SHP77 treated with DMSO at 0.1 percent for 48 hours (cell line): ENCODE measurements at regions not wholly inside any gene's neighbourhood (a gene's known extent, or its start where the extent isn't known, plus 50 kb on each side); places are given as distances from the start of the nearest gene placed in this dataset.
A peak's percentile ranks its signal among the peaks of the same experiment; 100 is the strongest.
"Not testable (repeated sequence)": the region's sequence is repeated elsewhere in the genome, so short reads cannot be mapped to it uniquely, and the experiment has no call there.

Experiments used
- DNase-seq: peaks from one replicate; lab custom pipeline; 2025; lab: John Stamatoyannopoulos, UW

DNA sequence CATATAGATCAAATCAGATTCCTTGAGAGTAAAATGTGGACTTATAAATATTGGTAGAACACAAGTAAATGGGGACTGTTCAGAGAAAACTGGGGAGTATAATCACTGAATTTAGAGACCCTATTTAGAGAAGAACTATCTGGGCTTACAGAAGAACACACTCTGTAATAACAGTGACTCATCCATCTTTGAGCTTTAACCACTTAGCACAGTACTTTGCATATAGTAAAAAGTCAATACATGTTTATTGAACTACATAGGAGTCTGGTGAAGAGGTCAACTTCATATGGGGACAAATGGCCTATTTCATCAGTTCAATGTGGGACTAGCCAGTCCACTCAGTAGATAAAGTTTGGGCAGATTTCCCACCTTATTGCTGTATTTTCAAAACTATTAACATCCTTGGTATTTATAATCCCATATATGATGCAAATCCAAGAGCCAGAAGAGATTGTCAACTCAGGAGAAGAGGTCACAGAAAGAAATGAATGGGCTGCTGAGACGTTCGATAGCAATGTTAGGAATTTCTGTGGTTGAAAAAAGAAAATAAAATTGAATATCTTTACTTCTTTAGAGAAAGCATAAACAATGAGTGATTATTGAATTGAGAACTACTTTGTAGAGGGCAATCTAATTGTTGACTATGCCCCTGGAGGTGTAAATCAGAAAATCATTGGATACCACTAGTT is 119.3 kb upstream of the CACNA2D1 start:
- no peak for DNase-seq

- peak; percentile 95 for DNase-seq
Measured at GRCh38 chr7:82559193-82559805, 115.7 kb upstream of the CACNA2D1 start.

DNA sequence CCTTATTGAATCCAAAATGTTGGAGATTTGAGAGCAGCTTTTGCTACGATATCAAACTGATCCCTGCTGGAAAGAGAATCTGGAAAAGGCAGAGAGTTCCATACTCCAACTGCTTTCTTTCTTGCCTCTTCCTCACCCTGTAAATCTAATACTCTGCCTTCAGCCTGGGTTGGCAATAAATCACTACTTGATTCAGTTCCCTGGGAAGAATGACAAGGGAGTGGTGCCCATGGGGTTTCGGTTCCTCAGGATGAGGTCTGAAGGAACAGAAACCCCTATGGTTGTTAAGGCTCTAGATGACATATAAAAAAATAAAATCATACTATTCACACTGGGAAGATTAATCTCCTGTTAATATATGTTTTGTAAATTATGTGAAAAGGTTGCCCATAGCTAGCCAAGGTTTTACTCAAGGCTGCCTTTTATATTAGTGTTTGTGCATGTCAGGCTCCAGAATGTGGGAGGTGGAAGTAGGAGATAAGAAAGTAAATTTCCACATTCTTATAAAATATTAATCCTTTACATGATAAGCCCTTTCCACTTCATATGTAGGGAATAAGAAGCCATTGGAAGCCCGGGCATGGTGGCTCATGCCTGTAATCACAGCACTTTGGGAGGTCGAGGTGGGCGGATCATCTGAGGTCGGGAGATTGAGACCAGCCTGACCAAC is 106.2 kb upstream of the CACNA2D1 start:
- DNase-seq, result no peak

DNA sequence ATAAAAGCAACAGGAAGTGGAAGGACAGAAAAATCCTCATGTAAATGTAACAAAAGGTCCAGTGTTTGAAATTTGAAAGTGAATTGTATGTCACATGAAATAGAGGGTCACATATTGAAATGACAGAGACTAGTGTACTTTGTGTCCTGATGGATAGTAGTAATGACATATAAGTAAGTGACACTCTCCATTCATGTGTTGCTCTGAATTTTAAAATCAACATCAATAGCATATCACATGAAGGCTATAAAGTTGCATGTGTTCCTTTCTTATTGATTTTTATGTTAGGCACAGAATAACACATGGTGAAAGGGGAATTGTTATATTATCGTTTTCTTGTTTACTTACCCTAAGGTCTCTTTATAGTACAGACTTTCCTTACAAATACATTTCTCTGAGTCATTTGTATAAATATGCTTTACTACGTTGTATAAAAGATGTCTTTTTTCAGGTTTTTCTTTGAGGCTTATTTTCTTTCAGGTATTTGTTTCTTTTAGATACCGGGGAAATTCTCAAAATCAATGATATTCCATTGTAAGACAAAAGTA is 104.6 kb upstream of the CACNA2D1 start:
- no peak for DNase-seq

GRCh38 chr7:82542665-82543064 is 99.1 kb upstream of the CACNA2D1 start:
- no peak for DNase-seq

DNA sequence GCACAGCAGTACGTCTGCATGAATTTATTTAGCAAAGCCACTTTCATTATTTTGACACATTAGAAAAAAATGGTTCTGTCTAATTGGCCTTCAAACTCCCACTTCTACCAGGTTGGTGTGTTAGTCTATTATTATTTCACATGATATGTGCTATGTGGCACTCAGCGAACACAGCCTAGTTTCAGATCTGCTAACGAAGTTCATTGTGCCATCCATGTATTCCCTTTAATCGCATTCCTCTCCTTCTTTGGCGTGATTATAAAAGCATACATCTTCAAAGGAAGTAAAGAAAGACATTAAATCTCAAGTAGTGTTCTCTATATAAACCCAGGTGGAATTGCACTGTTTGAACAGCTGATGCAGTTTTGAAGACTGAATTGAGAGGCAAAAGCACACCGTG is 96.4 kb upstream of the CACNA2D1 start:
- DNase-seq, result peak; percentile 72

- no peak for DNase-seq
Measured at GRCh38 chr7:82534684-82535083, 91.1 kb upstream of the CACNA2D1 start.

GRCh38 chr7:82530361-82530760 is 86.8 kb upstream of the CACNA2D1 start:
- DNase-seq, result no peak

GRCh38 chr7:82528577-82529310 is 85.2 kb upstream of the CACNA2D1 start:
- DNase-seq, result no peak

- DNase-seq, result no peak
Measured at GRCh38 chr7:82527851-82528250, 84.3 kb upstream of the CACNA2D1 start.

DNA sequence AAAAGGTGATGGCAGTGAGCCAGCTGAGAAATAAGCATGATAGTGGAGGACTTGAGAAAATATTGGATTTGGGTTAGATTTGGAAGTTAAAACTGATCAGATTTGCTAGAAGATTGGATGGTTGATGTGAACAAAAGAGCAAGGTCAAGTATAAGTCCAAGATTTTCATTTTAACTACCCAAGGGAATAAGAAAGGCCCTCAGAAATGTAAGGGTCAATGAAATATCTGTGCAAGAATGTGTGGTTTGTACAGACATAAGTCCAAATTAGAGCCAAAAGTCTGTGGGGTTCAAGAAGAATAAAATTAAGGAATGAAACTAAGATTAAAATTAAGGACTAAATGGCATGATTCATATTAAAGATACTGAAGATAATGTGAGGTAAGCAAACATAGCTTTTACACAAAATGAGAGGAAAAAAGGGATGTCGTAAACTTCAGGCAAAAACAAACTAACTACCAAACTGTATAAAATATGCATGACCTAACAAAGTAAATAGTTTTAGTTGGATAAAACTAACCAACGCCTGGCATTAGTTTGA is 78.4 kb upstream of the CACNA2D1 start:
- no peak for DNase-seq

GRCh38 chr7:82517050-82517449 is 73.5 kb upstream of the CACNA2D1 start:
- no peak for DNase-seq

DNA sequence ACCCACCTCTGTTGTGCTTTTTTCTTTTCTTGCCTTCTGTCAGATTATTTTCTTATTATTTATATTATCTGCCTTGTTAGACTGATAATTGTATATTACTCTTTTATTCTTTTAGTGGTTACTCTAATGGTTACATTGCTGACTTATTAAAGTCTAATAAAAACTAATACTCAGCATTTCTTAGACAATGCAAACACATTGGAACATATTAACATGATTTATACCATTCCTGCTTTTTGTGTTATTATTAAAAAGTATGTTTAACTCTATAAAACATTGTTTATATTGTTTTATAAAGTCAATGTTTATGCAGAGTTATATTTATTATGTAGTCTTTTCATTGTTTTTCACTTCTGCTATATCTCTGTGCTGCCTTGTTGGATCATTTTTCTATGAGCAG is 68.0 kb upstream of the CACNA2D1 start:
- no peak for DNase-seq

- no peak for DNase-seq
Measured at GRCh38 chr7:82507976-82508677, 64.5 kb upstream of the CACNA2D1 start.

DNA sequence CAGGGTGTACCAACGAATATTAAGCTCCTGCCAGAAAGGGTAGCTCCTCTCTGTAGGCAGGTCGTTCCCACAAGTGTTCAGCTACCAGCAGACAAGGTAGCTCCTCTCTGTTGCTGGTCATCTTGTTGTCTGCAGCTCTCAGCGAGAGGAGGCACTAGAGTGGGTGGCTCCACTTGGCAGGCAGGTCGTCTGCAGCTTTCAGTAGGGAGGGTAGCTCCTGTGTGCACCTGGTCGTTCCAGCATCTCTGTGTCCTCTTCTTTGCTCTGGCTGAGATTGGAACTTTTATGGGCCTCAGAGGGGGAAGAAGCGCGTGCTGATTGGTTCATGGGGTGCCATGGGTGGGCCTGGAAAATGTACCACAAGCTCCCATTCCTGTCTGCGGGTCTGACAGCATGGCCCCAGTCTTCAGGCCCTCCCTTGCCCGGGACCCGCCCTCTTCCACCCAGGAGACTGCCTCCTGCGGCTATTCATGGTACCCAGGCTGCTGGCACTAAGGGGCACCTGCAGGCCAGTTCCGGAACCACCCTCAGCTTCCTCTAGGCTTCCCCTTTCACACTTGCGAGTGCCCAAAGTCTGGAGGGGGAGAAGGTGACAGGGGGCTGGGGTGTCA is 63.9 kb upstream of the CACNA2D1 start:
- DNase-seq, result peak; percentile 37

GRCh38 chr7:82506702-82507101 is 63.1 kb upstream of the CACNA2D1 start:
- DNase-seq, result peak; percentile 37

GRCh38 chr7:82506208-82506607 is 62.6 kb upstream of the CACNA2D1 start:
- peak; percentile 17 for DNase-seq

- DNase-seq, result no peak
Measured at GRCh38 chr7:82501346-82501745, 57.8 kb upstream of the CACNA2D1 start.

DNA sequence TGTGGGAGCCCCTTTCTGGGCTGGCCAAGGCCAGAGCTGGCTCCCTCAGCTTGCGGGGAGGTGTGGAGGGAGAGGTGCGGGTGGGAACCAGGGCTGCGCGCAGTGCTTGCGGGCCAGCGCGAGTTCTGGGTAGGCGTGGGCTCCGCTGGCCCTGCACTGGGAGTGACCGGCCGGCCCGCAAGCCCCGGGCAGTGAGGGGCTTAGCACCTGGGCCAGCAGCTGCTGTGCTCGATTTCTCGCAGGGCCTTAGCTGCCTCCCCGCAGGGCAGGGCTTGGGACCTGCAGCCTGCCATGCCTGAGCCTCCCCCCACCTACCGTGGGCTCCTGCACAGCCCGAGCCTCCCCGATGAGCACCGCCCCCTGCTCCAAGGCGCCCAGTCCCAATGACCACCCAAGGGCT is 56.0 kb upstream of the CACNA2D1 start:
- DNase-seq, result not testable (repeated sequence)

- DNase-seq, result no peak
Measured at GRCh38 chr7:82494420-82494819, 50.8 kb upstream of the CACNA2D1 start.
